ENCODE measurements at regions not wholly inside any gene's neighbourhood (a gene's known extent, or its start where the extent isn't known, plus 50 kb on each side); places are given as distances from the start of the nearest gene placed in this dataset.

DNA sequence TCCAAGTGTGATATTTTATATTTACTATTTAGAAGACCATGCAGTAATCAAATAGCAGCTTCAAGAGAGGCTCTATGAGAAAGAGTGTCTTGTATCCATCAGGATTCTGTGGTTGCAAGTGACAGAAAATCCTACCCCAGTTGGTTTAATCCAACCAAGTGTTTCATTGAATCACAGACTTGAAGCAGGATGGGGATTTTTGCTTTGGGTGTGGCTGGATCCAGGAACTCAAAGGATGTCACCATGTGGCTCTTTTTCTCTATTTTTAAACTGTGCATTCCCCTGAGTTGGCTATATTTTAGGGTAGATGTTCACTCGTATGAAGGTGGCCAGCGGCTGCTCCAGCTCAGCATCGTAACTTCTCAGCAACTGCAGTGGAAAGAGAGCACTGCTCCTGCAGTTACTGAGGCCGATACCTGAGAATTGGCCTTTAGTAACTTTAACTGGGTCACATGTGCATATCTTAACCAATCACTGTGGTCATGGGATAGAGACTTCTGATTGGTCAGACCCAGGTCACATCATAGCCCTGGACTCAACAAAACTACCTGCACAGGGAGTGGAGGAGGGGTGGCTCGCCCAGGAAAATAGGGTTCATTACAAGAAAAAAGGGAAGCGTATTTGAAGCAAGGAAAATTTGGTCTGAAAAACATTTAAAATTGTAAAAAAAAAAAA, 396.1 kb upstream of the SULF2 start:
- H3K27ac Mint-ChIP-seq = no peak overlapping the region
- intact Hi-C loops (cut with micrococcal nuclease) = no loop called here
- ChIA-PET CTCF (no interaction called here), POLR2A (no interaction called here)
- H3K27me3 Mint-ChIP-seq = no peaks in the 10 kb centered on the region
- DNase-seq = no peak
- no peaks in the 10 kb centered on the region for H3K36me3 Mint-ChIP-seq
- H3K4me3 Mint-ChIP-seq = no peak overlapping the region
- no peaks in the 10 kb centered on the region for H3K4me1 Mint-ChIP-seq (ENCODE audit: low read depth)
- no peaks in the 10 kb centered on the region for H3K9me3 Mint-ChIP-seq

DNA sequence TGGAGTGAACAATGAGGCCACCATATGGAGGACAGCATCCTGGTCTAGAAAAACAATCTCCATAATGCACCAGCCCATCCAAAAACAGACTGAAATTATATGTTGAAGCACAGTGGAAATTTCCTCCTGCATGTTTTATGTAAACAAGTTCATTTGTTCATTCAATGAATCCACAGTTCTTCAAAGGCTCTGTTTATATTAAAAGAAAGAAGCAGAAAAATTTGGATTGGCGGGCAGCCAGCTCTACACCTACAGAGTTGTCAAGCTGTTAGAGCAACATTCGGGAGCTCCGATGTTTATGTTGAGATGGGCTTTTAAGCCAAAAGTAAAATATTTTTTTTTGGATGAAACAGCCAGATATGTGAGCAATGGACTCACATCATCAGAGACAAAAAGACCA, 395.3 kb upstream of the SULF2 start:
- intact Hi-C loops (cut with micrococcal nuclease) = no loop called here
- Mint-ChIP-seq H3K4me1 (ENCODE audit: low read depth) (no peaks in the 10 kb centered on the region), H3K4me3 (no peak overlapping the region), H3K9me3 (no peaks in the 10 kb centered on the region), H3K27me3 (no peaks in the 10 kb centered on the region), H3K27ac (no peak overlapping the region), H3K36me3 (no peaks in the 10 kb centered on the region)
- CTCF ChIA-PET = no interaction called here
- no peak for DNase-seq
- POLR2A ChIA-PET = interaction anchor here (0.7 kb wide), 1 partner anchor 50 kb away, joined by 3 read pairs; no protein-coding TSS in a partner anchor

DNA sequence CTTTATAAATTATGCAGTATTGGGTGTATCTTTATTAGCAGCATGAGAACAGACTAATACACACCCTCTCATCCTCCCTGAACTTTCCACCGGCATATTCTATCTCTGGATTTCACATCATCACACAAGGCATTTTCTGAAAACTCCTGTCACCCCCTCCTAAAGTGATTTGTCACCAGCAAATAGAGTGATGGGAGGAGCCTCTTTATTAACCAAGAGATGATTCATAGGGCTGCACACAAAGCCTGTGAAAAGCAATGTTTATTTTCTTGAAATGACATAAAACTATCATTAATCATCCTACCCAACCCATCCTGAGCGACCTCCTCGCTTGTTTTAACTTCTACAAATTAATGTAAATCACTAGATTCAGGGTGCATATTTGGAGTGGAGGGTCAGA, 394.7 kb upstream of the SULF2 start:
- intact Hi-C loops (cut with micrococcal nuclease) = no loop called here
- Mint-ChIP-seq H3K4me1 (ENCODE audit: low read depth) (no peaks in the 10 kb centered on the region), H3K27me3 (no peaks in the 10 kb centered on the region), H3K4me3 (no peak overlapping the region), H3K27ac (no peak overlapping the region), H3K9me3 (no peaks in the 10 kb centered on the region), H3K36me3 (no peaks in the 10 kb centered on the region)
- ChIA-PET CTCF (no interaction called here), POLR2A (no interaction called here)
- no peak for DNase-seq

DNA sequence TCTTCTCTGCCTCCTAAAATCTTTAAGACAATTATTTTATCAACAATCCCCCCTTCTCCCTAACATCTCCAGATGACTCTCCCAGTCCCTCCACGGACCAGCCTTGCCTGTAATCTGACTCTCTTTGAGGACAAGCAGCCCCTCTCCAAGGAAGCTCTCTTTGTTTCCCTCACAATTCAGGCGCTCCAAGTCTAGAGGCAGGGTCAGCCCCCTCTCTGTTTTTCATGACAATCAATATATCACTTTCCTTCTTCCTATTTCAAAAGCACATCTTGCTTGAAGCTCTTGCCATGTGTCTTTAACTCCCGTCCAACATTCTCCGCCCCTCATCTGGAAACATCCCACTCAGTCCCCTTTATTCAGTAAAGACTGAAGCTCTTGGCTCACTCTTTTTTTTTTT, 393.4 kb upstream of the SULF2 start:
- ChIA-PET CTCF (no interaction called here), POLR2A (no interaction called here)
- no peak for DNase-seq

DNA sequence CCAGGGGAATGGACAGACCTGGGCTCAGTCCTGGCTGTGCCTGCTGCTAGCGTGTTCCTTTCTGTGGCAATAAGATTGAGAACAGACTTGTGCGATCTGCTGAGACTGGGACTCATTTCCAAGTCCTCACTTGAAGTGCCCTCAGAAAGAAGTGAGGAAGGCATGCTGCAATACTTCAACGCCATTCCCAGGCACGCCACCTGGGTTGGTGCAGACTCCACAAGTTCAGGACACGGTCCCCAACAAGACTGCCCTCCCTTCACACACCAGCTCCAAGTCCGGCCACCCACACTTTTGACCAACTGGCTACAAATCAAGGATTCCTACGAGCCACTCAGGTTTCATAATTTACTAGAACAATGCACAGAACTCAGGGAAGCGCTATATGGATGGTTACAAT, 391.8 kb upstream of the SULF2 start:
- peaks cover 6% of the 10 kb centered on the region for H3K27me3 Mint-ChIP-seq
- DNase-seq = no peak
- intact Hi-C loops (cut with micrococcal nuclease) = no loop called here
- H3K9me3 Mint-ChIP-seq = no peaks in the 10 kb centered on the region
- CTCF ChIA-PET = no interaction called here
- H3K27ac Mint-ChIP-seq = no peak overlapping the region
- H3K36me3 Mint-ChIP-seq = no peaks in the 10 kb centered on the region
- POLR2A ChIA-PET = no interaction called here
- no peaks in the 10 kb centered on the region for H3K4me1 Mint-ChIP-seq (ENCODE audit: low read depth)
- H3K4me3 Mint-ChIP-seq = no peak overlapping the region

More for the DNA sequence above, 393.4 kb upstream of the SULF2 start:
- Mint-ChIP-seq H3K27me3 (peaks cover 5% of the 10 kb centered on the region), H3K4me3 (no peak overlapping the region), H3K9me3 (no peaks in the 10 kb centered on the region), H3K36me3 (no peaks in the 10 kb centered on the region), H3K4me1 (ENCODE audit: low read depth) (no peaks in the 10 kb centered on the region), H3K27ac (no peak overlapping the region)
- intact Hi-C loops (cut with micrococcal nuclease) = no loop called here

DNA sequence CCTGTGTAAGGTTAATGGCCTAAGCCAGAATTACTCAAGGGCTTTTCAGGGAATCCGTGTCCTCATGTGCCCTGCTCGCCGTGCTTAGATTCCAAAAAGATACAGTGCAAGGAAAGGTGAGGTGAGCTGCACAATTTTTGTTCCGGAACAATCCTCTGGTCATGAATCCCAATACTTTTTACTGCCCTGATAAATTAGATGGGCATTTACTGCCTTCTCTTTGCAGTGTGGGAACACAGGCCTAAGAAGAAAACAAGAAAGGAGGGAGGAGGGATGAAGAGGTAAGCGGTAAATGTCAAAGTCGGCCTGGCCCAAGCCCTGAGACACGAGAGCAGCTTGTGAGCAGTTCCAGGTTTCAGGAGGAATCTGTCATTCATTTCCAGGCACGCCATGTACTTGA, 390.9 kb upstream of the SULF2 start:
- Mint-ChIP-seq H3K27ac (no peak overlapping the region), H3K27me3 (peaks cover 9% of the 10 kb centered on the region), H3K4me1 (ENCODE audit: low read depth) (no peaks in the 10 kb centered on the region), H3K9me3 (no peaks in the 10 kb centered on the region), H3K4me3 (no peak overlapping the region), H3K36me3 (no peaks in the 10 kb centered on the region)
- ChIA-PET CTCF (no interaction called here), POLR2A (no interaction called here)
- intact Hi-C loops (cut with micrococcal nuclease) = no loop called here
- DNase-seq = no peak

DNA sequence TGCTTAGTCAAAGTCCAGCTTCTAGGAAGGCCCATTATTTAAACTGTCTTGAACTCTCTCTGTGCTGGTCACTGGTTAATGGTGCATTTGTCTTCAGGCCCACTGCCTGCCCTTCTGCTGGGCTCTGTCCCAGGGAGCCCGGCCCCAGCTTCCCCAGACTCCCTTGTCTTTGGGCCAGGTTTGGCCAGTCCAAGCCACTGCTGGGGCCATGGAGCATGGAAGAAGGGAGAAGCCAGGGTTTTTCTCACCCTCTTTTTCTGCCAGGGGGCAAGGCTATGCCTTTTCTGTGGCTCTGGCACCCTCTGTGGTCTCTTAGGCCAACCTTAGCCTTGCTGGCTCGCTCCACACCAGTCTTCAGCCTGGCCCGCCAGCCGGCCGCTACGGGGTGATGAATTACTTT, 390.0 kb upstream of the SULF2 start:
- Mint-ChIP-seq H3K27me3 (peaks cover 12% of the 10 kb centered on the region), H3K27ac (no peak overlapping the region), H3K4me1 (ENCODE audit: low read depth) (no peaks in the 10 kb centered on the region), H3K4me3 (no peak overlapping the region), H3K36me3 (no peaks in the 10 kb centered on the region), H3K9me3 (no peaks in the 10 kb centered on the region)
- ChIA-PET CTCF (no interaction called here), POLR2A (no interaction called here)
- intact Hi-C loops (cut with micrococcal nuclease) = no loop called here
- DNase-seq = no peak

DNA sequence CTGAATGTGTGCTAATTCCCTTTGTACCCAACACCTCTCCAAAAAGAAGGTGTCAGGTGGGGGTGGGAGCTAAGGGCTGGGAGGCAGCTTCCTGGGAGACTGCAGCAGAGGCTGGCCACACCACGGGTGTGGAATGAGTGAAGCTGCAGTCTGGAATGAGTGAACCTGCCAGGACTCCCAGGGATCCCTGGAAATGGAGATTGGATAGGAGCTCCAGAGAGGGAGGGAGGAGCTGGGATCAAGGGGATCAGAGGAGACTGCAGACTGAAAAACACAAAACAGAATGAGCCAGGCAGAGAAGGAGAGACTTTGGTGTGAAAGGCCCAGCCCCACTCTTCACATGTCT, 387.0 kb upstream of the SULF2 start:
- Mint-ChIP-seq H3K9me3 (no peaks in the 10 kb centered on the region), H3K4me3 (no peak overlapping the region), H3K36me3 (no peaks in the 10 kb centered on the region), H3K27ac (no peak overlapping the region), H3K27me3 (peaks cover 14% of the 10 kb centered on the region), H3K4me1 (ENCODE audit: low read depth) (no peaks in the 10 kb centered on the region)
- ChIA-PET POLR2A (no interaction called here), CTCF (no interaction called here)
- intact Hi-C loops (cut with micrococcal nuclease) = no loop called here
- no peak for DNase-seq

DNA sequence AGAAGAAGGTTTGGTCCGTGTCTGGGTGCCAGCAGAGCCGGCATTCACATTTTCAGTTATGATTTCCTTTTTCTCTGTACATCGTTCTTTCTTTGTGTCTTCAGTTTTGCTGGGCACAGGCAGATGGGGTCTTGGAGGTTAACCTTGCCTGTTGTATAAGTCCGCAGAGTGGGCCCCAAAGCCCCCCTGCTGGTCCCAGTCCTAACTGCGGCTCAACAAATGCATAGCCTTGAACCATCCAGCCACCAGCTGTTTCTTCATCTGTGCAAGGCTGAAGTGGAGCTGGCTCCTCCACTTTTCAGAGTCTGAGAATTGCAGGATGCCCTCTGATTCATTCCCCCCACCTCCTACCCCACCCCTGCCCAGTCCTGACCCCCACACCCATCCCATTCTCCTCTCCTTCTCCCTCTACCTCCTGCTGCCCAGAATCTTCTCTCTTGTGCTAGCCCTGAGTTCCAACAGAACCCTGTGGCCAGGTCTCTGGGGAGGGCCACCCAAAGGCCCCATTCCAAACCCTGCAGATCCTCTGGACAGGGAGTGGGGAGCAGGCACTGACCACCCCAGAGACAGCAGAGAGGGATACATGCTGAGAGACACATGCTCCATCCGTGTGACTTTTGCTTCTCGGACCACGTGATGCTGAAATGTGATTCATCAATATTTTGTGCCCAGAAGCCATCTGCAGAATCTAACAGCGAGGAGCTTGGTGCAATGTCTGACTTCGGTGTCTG, 386.5 kb upstream of the SULF2 start:
- no peak overlapping the region for H3K4me3 Mint-ChIP-seq

DNA sequence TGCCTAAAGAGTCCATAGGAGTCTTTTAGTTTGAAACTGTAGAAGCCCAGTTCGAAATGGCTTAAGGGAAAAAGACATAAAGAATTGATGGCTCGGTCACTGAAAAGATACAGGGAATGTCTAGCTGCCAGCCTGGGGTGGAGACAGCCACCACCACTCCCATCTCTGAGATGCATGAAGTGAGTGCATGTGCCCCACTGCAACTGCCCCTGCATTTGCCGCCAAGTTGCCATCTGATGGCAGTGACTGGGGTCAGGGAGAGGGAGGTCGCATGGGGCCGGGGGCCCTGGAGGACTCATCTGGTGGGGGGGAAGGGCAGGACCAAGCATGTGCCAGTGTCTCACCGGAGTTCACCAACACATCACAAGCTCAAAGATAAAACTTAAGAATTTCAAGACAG, 385.8 kb upstream of the SULF2 start:
- DNase-seq = no peak
- Mint-ChIP-seq H3K36me3 (no peaks in the 10 kb centered on the region), H3K4me1 (ENCODE audit: low read depth) (no peaks in the 10 kb centered on the region), H3K27ac (no peak overlapping the region), H3K9me3 (no peaks in the 10 kb centered on the region), H3K27me3 (peaks cover 14% of the 10 kb centered on the region), H3K4me3 (no peak overlapping the region)
- intact Hi-C loops (cut with micrococcal nuclease) = no loop called here
- CTCF ChIA-PET = interaction anchor here (0.6 kb wide), 1 partner anchor 311 kb away, joined by 3 read pairs; no protein-coding TSS in a partner anchor
- POLR2A ChIA-PET = no interaction called here

More for the DNA sequence above, 386.5 kb upstream of the SULF2 start:
- H3K9me3 Mint-ChIP-seq = no peaks in the 10 kb centered on the region
- H3K27me3 Mint-ChIP-seq = peaks cover 14% of the 10 kb centered on the region
- CTCF ChIA-PET = no interaction called here
- POLR2A ChIA-PET = no interaction called here
- no peaks in the 10 kb centered on the region for H3K4me1 Mint-ChIP-seq (ENCODE audit: low read depth)
- intact Hi-C loops (cut with micrococcal nuclease) = no loop called here
- DNase-seq = no peak
- no peak overlapping the region for H3K27ac Mint-ChIP-seq
- no peaks in the 10 kb centered on the region for H3K36me3 Mint-ChIP-seq

DNA sequence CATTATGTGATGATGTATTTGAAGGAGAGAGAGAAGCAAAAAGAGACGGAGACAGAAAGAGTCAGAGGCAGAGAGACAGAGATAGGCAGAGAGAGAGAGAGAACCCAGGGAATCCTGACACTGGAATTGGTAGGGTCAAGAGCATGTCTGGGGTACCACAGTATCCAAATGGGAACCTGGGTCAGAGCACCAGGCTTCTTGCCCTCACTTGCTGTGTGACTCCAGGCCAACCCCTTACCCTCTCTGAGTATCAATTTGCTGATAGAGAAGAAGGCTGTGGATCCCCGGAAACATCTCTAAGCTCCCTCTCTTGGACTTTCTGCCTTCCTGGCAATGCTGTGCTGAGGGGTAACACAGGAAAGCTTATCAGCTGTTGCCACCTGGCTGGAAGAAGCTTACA, 385.3 kb upstream of the SULF2 start:
- H3K27me3 Mint-ChIP-seq = peaks cover 14% of the 10 kb centered on the region
- CTCF ChIA-PET = interaction anchor here (0.6 kb wide), 1 partner anchor 311 kb away, joined by 3 read pairs; no protein-coding TSS in a partner anchor

DNA sequence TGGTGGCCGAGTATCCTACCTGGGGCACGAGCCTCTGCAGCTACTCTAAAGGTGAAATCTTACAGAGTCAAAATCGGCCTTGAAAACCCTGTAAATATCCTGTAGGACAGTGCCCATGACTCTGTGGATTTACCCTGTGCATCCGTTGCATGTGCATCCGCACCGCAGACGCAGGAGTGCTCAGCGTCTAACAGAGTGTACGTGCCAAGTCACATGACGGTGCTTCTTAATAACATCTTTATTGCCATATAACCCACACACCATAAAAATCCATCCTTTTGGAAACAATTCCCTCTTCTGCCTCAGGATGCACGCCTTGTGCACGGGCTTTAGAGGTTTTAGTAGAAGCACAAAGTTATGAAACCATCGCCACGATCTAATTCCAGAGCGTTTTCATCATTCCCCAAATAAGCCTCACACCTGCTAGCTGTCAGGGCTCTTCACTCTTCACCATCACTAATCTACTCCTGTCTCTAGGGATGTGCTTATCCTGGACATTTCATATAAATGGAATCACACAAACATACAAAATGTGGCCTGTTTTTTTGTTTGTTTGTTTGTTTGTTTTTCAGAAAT, 384.5 kb upstream of the SULF2 start:
- DNase-seq = no peak
- no peaks in the 10 kb centered on the region for H3K36me3 Mint-ChIP-seq
- no peaks in the 10 kb centered on the region for H3K9me3 Mint-ChIP-seq
- H3K4me3 Mint-ChIP-seq = no peak overlapping the region
- CTCF ChIA-PET = no interaction called here
- intact Hi-C loops (cut with micrococcal nuclease) = no loop called here
- H3K27me3 Mint-ChIP-seq = peaks cover 19% of the 10 kb centered on the region
- H3K27ac Mint-ChIP-seq = no peak overlapping the region
- H3K4me1 Mint-ChIP-seq (ENCODE audit: low read depth) = no peaks in the 10 kb centered on the region
- POLR2A ChIA-PET = no interaction called here

More for the DNA sequence above, 385.3 kb upstream of the SULF2 start:
- no peak overlapping the region for H3K27ac Mint-ChIP-seq
- no peaks in the 10 kb centered on the region for H3K36me3 Mint-ChIP-seq
- POLR2A ChIA-PET = no interaction called here
- H3K4me1 Mint-ChIP-seq (ENCODE audit: low read depth) = no peaks in the 10 kb centered on the region
- intact Hi-C loops (cut with micrococcal nuclease) = no loop called here
- no peaks in the 10 kb centered on the region for H3K9me3 Mint-ChIP-seq
- no peak overlapping the region for H3K4me3 Mint-ChIP-seq
- no peak for DNase-seq

Measured in activated CD4-positive, alpha-beta memory T cell treated with anti-CD3 and anti-CD28 coated beads for 36 hours (primary cell).